ENCODE measurements at regions not wholly inside any gene's neighbourhood (a gene's known extent, or its start where the extent isn't known, plus 50 kb on each side); places are given as distances from the start of the nearest gene placed in this dataset.

GRCh38 chr22:48065892-48066291 lies 1303.4 kb downstream of the TBC1D22A start:
- DNase-seq (ENCODE audit: low read depth, low spot score) (no peak), ATAC-seq (no peak)
- no peak overlapping the region for H3K4me3 ChIP-seq (replicated peaks in 1 of 2; ENCODE audit: low read depth in 1 of 2, low read length in 2 of 2)
- no peaks in the 10 kb centered on the region for H3K27me3 ChIP-seq (ENCODE audit: insufficient read depth, low read length)
- no peak overlapping the region for H2AFZ ChIP-seq (ENCODE audit: low read depth, low read length, poor library complexity, severe bottlenecking)
- H3K79me2 ChIP-seq (ENCODE audit: insufficient read depth, low read length), result no peaks in the 10 kb centered on the region
- CTCF ChIA-PET, result no interaction called here
- no peak overlapping the region for H3K9ac ChIP-seq (ENCODE audit: low read length)
- no peaks in the 10 kb centered on the region for H3K36me3 ChIP-seq (ENCODE audit: control insufficient read depth in 1 of 2, insufficient read depth in 2 of 2, low read length in 2 of 2)
- no peak for TF ChIP-seq YY1 (IDR thresholded peaks at IDR 0.05; ENCODE audit: extremely low read depth, insufficient replicate concordance, low read depth, low read length)
- TF ChIP-seq POLR2A (IDR thresholded peaks at IDR 0.05; ENCODE audit: borderline replicate concordance, extremely low read depth, insufficient read depth, insufficient read length), result no peak
- TF ChIP-seq CEBPB (IDR thresholded peaks at IDR 0.05; ENCODE audit: low read depth), result no peak
- TF ChIP-seq ZNF274 (IDR thresholded peaks at IDR 0.05; ENCODE audit: low read depth, low read length), result no peak
- no peak for TF ChIP-seq REST (IDR thresholded peaks at IDR 0.05; ENCODE audit: low read depth)
- TF ChIP-seq SIN3A (IDR thresholded peaks at IDR 0.05; ENCODE audit: low read depth), result no peak
- TF ChIP-seq ELF1 (IDR thresholded peaks at IDR 0.05; ENCODE audit: borderline replicate concordance, low read depth), result no peak
- TF ChIP-seq JUND (IDR thresholded peaks at IDR 0.05), result no peak
- TF ChIP-seq EZH2phosphoT487 (IDR thresholded peaks at IDR 0.05; ENCODE audit: borderline replicate concordance), result no peak
- TF ChIP-seq ATF3 (IDR thresholded peaks at IDR 0.05), result no peak
- TF ChIP-seq EGR1 (IDR thresholded peaks at IDR 0.05; ENCODE audit: low read depth), result no peak
- no peak for TF ChIP-seq TCF7L2 (IDR thresholded peaks at IDR 0.05; ENCODE audit: borderline replicate concordance, extremely low read depth, insufficient read depth, insufficient read length)
- TF ChIP-seq ZFX (IDR thresholded peaks at IDR 0.05), result no peak
- no peak for TF ChIP-seq FOSL1 (IDR thresholded peaks at IDR 0.05; ENCODE audit: low read depth)
- no peak for TF ChIP-seq MAX (IDR thresholded peaks at IDR 0.05)
- TF ChIP-seq SP1 (IDR thresholded peaks at IDR 0.05; ENCODE audit: low read depth), result no peak
- no peak for TF ChIP-seq SRF (IDR thresholded peaks at IDR 0.05; ENCODE audit: low read depth)
- TF ChIP-seq CTCF (IDR thresholded peaks at IDR 0.05 in 2 of 3, conservative IDR thresholded peaks at IDR 0.05 in 1 of 3; ENCODE audit: borderline replicate concordance in 1 of 3, insufficient read depth in 1 of 3, low read depth in 2 of 3, low read length in 2 of 3), result no peak
- no peak for TF ChIP-seq EZH2 (IDR thresholded peaks at IDR 0.05)
- no peak overlapping the region for H3K4me2 ChIP-seq (ENCODE audit: low read length)
- no TSS peak for BruUV-seq (replicated peaks)
- POLR2A ChIA-PET, result no interaction called here
- H3K27ac ChIP-seq (ENCODE audit: low read depth, low read length), result no peak overlapping the region
- no peaks in the 10 kb centered on the region for H4K20me1 ChIP-seq (ENCODE audit: insufficient read depth)
- peaks cover 0 to 3% of the 10 kb centered on the region in 2 experiments; a peak in 1 of 4 replicates for H3K9me3 ChIP-seq (ENCODE audit: control insufficient read depth in 1 of 2, insufficient read depth in 1 of 2, low read depth in 1 of 2, low read length in 2 of 2)
- RAD21 ChIA-PET (ENCODE audit: low non-redundant PET in 1 of 2, low total read pairs in 2 of 2, uncharacterized antibody in 2 of 2, unreplicated experiment in 2 of 2), result no interaction called here
- intact Hi-C loops (cut with micrococcal nuclease), result no loop called here
- no peaks in the 10 kb centered on the region for H3K4me1 ChIP-seq (ENCODE audit: control insufficient read depth in 1 of 2, insufficient read depth in 2 of 2, low read length in 2 of 2)
- no peaks in the 10 kb centered on the region for H3K9me2 ChIP-seq (ENCODE audit: insufficient read depth)
